GM21786 (cell line): ENCODE measurements at regions not wholly inside any gene's neighbourhood (a gene's known extent, or its start where the extent isn't known, plus 50 kb on each side); places are given as distances from the start of the nearest gene placed in this dataset.
"Not testable (repeated sequence)": the region's sequence is repeated elsewhere in the genome, so short reads cannot be mapped to it uniquely, and the experiment has no call there.

Source experiments
- ATAC-seq: cut with Tn5 transposase; IDR thresholded peaks from one replicate; pipeline ENCODE4 v1.9.1; 2021; ENCODE audit not compliant: unreplicated experiment

DNA sequence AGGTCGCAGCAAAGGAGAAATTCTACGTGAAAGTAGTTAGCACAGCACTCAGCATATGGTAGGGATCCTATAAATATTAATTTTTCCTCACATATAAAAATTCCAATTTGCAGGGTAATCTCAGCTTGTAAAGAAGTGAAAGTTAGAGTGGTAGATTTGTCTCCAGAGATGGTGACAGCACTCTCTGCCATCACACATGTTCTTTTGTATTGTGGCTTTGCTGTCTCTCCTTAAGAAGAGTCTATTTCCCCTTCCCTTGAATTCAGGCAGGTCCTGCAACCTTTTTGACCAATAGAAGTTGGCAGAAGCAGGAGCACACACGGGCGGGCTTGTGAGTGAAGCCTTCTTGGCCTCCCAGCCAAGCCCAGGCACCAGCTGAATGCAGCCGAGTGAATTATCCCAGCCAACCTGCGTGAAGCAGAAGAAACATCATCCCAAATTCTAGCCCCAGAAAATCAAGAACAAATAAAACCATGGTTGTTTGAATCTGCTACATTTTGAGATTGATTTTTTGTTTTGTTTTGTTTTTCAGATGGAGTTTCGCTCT is 107.8 kb upstream of the COPS8 start:
- ATAC-seq, result no peak

DNA sequence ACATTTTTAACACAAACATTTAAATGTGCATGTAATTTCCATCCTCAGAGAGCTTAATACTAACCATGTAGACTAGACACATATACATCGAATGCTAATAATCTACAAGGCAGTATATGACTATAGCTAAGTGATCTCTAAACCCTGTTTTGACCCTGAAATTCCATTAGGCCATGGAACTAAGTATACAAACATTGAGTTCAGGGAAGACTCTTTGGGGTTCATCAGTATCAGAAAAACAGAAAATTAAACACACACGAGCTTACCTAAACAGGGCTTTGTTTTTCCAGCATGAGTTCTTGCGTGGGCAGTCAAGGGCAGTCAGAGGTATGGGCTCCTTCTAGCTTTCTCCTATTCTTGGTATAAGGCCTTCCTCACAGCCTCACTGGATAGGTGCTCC is 106.0 kb upstream of the COPS8 start:
- ATAC-seq, result no peak

DNA sequence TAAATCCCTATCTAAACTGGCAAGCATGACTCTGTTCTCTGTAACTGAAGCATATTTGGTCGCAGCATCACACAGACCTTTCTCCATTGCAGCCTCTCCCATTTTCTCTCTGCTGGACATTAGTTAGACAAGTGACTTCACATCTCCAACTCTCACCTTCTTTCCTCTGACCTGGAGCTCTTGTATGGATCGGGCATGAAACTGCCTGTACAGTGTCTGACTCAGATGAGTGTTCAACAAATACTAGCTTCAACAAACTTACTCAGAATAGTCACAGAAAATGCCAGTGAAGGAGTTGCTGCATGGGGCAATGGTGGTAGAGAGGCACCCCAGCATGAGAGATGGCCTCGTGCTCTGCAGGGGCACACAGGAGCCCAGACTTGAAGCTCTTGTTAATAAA is 104.7 kb upstream of the COPS8 start:
- ATAC-seq, result no peak

DNA sequence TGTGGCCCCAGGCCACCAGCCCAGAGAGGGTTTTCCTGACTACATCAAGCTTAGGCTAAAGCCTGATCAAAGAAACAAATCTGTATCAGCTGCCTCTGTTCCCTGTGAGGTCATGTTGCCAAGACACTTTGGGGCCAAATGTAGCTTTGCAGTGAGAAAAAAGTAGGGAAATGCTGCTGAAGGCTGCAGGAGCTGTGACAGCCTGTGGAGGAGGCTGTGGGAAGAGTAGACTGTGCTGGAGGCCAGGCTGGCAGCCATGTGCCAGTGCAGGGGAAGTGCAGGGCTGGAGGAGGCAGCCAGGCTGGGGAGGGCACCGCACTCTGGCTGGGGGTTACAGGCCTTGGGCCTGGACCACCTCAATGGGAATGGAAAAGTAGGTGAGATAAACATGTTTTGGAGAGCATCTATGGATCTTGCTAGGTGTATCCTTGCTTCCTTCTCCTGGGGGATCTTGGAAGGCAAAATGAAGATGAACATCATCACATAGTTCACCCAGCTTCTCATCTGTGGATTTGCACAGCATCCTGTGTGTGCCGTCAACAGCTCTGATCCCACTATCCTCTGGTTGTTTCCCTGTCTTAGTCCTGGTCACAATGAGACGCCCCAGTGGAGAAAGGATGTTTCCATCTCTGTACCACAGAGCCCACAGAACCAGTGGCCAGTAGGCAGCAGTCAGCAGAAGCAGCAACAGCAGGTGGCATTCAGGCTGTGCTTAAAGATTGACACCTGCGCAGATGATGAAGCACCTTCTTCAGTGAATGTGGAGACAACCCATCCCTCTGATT is 103.8 kb upstream of the COPS8 start:
- ATAC-seq, result no peak

DNA sequence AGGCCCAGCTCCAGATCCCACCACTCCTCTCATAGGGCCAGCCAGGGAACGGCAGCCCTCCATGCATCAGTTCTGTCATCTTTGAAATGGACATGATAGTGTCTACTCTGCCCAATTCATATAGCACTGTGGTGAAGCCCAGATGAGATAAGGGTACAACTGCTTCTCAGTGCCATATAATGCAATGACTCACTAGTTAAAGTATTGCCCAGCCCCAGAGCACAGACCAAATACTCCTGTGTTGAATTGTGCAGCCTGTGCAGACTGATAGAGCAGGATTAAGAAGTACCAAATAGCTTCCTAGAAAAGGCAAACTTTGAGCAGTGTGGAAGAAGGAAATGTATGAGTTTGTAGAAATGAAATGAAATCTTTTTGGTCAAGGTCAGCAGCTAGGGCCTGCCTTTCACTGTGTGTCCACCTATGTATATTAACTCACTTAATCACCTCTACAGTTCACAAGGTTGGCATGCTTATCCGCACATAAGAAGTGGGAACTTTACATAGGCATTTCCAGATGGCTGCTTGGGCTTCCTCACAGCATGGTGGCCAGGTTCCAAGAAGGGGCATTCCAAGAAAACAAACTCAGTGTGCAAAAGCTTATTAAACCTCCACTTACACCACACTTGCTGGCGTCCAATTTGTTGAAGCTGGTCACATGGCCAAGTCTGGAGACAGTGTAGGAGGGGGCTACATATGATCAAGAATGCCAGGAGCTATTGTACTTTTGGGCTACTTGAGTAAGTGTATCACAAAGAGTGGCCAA is 102.8 kb upstream of the COPS8 start:
- ATAC-seq, result no peak

DNA sequence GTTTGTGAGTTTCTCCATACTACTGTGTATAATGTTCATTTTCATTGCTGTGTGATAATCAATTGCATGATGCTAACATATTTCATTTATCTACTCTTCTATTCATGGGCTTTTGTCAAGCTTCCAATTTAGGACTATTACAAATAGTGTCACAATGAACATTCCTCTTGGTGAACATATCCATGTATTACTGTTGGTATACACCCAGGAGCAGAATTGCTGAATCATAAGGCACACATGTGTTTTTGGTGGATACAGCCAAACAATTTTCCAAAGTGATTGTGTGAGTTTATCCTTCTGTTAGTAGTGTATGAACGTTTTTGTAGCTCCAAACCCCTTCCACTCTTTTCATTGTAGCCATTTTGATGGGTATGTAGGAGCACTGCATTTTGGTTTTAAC is 101.6 kb upstream of the COPS8 start:
- no peak for ATAC-seq

DNA sequence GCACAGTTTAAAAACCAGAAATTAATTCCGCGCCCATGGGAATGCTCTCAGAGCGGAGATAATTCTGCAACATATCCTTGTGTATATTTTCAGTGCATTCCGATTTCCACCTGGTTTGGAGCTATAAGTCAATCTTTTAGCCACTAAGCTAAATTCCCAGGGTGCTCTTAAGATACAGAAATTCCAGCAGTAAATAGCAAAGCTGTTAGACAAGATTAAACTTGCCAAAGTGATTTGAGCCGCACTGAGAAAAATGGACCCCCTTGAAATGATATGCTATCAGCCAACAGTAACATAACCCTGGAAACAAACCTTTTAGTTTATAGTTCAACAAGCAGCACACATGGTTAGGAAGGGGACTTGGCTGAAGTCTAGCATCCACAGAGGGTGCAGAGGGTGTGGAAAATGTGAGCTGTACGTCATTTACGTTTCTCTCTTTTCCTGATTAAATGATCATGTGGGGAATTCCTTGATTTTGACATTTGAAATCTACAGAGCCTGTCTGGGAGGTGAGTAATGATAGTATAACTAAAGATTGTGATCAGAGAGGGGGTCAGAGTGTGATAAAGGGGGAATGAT is 99.8 kb upstream of the COPS8 start:
- ATAC-seq, result no peak

DNA sequence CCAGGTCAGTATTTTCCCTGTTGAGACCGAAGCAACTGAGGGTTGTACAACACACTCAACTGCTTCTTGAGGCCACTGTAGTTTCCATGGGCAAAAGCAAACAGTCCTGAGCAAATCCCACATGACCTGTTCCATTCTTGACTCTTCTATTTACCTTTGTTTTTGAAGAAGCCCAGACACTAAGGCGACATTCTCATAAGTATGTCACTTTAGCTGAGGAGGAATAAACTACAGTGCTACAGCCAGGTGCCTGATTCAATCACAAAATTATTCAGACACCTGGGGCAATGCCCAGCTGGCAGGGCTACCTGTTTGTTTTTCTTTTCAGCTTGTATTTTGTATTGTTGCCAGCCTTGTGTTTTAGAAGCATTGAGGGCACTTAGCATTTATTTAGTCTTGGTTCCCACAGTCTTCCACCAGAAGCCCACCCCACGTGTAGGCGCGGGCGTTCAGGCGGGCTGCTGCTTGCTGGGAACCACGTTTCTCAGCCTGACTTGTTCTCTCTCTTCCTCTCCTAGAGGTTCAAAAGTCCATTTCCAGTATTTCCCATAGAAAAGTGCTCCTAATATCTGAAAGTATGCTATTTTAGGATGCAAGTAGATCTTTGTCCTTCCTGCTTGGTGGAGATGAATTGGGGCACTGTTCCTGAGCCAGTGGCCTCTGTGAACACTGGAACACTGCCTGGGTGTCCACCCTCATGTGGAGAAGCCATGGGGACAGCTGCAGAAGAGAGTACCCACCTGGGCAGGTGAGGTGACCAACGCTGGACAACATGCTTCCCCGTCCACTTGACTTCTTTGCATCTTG is 99.0 kb upstream of the COPS8 start:
- ATAC-seq, result no peak

DNA sequence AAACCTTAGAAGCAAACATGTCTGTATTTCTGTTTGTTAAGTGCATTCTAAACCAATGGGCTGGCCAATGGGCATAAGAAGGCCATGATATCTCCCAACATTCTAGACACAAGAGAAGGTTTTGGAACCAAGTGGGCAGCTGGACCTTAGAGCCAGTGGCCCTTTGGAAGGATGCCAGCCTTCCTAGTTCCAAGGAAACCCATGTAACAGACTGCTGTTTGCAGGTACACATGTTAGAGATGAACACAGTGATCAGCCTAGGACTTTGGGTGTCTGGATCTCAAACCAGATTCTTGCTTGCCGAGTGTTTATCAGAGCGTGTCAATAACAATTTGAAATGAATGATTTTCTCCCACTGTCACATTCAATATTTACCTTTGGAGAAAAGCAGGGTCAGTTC is 97.5 kb upstream of the COPS8 start:
- ATAC-seq, result no peak

DNA sequence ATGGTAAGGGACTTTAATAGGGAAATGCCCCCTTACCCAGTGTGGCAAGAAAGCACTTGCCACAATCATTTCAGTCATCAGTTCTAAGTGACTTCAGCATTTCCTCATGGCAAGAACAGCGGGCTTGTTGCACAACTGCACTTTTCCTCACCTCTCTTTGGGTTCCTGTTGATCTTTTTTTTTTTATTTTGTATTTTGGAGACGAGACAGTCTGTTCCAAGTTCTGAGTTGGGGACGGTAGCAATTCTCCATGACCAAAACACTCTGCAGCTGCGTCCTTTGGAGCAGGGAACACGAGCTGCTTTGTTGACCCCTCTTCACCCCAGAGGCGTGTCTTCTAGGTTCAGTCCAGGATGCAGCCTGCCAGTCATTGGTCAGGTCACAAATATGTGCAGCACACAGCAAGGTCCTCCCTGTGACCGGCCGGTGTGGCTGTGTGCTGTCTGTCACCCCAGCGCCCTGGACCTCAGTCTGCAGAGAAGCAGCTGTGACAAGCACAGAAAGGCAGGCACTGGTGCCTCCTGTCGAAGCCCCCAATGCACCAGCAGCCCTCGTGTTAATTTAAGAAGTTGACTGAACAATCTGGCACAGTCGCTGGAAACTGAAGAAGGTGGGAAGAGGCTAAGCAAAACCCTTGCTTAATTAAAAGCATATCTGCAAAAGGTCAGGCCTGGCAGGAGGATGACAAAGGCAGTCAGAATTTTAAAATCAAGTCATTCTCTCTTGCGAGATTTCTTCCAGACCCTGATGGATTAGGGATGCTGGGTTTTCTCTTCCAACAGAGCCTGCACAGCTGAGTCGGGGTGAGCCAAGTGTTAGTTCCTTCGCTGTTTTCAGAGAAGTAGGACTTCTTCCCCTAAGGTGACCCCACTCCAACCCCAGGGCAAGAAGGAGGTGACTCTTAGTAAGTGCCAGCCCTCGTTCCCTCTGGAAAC is 96.7 kb upstream of the COPS8 start:
- ATAC-seq, result no peak

DNA sequence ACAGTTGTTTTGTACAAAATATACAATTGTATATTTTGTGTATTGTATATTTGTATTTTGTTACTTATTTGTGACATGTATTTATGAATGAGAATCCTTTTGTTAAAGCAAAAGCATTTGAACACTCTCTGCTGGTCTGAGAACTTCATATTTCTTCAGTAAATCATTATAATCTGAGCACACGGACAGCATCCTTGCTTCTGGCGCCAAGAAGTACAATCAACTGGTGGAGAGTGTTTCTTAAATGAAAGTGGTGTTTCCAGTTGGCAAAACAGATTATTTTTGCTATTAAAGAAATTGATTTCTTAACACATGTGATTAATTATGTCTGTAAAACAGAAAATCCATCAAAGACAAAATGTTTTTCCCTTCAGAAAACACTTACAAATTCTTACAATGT is 95.1 kb upstream of the COPS8 start:
- no peak for ATAC-seq

DNA sequence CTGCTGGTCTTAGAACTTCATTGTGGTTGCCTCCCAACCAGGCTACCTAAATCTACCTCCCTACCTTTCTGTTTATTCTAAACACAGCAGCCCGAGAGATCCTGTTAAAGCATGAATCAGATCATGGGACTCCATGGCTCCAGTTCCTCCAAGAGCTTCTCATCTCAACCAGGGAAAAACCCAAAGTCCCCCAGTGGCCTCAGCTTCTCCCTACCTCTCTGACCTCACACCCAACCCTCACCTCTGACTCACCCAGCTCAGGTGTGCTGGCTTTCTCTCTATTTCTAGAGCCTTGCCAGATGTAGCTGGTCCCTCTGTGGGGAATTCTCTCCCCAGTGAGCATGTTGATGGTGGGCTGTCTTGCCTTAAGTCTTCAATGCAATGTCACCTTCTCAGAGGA is 93.8 kb upstream of the COPS8 start:
- ATAC-seq, result no peak

DNA sequence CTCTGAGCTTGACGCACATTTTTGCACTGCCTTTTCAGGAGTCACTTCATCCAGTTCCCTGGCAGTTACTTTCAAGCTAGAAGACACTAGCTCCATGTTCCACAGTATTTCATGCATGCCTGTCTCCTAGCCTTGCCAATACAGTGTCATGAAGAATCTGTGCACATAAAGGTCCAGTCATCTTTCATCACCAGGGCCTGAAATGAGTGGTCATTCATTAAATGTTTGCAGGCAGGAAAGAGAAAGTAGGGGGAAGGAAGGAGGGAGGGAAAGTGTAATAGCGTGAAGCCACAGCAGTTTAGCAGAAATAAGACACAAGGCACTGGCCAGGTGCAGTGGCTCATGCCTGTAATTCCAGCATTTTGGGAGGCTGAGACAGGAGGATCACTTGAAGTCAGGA is 92.4 kb upstream of the COPS8 start:
- no peak for ATAC-seq

DNA sequence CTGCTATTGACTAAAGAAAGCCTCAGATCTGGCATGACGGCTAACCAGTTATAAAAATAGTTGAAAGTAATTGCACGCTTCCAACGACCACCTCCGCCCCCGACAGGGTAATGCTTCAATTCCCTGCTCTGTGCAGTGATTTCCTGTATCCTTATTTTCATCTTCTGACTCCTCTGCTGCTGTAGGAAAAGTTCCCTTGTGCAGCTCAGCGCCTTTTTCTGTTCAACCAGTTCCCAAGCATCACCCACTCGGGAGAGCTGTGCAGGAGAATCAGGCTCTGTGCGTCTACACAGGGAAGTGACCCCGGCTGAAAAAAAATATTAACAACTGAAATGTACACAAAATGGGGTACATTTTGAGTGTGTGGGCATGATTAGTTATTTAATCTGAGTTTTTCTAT is 91.3 kb upstream of the COPS8 start:
- no peak for ATAC-seq

DNA sequence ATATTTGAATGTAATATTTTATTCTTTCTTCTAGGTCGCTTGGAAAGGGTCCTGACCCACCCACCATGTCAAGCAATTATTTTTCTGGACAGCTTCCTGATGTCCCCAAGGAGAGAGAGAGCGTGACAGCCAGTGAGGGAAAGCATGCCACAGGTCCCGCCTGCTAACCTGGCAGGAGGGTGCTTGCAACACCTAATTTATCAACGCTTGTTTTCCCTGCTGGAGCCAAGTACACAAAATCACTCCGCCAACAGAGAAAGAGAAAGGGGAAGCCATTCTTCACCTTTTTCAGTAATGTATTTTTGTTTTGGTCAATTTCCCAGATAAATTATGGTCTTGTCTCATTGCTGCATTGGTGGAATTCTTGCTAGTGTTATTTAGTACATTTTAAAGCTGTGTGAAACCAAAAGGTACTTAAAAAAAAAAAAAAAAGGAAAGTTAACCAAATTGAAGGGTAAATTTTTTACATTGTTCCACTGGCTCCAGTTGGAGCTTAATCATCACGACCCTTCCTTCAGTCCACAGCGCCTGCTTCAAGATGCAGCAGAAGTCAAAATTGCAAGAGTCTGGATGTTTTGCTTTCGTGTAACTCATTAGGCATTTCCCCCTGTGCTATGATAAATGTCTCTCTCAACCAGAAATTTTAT is 88.5 kb upstream of the COPS8 start:
- ATAC-seq, result no peak

DNA sequence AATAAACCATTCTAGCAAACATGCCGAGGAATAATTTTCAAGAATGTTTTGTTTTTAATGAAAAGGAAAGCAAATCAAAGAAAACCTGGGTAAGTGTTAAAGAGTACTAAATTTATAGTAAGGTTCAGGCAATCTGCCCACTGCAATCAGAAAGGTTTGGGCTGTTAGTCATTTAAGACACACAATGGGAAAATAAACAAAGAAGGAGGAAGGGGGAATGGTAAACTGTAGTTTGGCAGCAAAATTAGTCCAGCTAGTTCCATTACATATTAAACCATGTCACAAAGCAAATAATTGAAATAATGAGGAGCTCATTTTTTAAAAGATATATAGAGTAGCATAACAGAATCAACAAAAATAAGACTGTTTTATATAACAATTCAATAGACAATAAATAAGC is 87.5 kb upstream of the COPS8 start:
- ATAC-seq, result no peak

DNA sequence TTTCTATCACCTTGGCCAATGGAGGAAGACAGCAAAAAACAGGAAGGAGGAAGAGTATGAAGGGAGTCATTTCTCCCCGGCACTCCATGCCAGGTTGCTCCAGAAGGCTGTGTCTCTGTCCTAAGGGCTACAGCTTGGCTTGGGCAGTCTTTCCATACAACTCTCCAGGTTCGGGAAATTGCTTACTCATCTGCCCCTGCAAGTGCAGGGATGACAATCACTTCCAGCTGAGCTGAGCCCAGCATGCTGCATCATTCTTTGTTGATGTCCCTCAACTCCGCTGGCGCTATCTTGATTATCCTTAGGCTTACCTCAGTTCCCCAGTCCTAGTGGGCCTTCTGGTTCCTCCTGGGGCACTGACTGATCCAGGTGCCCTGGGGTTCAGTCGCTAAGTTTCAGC is 86.9 kb upstream of the COPS8 start:
- no peak for ATAC-seq

DNA sequence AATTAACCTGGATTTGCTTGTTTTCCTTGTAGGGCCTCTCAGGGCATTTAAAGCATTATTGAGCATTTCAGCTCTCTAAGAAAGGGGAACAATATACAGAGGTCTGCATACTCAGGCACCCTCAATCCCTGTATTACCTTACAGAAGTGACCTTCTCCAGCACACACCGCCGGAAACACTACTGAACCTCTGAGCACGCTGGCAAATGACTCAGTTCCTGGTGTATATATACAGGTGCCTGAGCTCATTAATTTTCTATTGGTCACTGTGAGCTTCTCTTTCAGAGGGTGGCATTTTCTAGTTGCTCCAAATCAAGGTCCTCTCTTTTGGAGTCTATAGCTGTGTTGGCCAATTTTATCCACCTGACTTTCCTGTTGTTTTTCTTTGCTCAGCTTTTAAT is 85.2 kb upstream of the COPS8 start:
- no peak for ATAC-seq

DNA sequence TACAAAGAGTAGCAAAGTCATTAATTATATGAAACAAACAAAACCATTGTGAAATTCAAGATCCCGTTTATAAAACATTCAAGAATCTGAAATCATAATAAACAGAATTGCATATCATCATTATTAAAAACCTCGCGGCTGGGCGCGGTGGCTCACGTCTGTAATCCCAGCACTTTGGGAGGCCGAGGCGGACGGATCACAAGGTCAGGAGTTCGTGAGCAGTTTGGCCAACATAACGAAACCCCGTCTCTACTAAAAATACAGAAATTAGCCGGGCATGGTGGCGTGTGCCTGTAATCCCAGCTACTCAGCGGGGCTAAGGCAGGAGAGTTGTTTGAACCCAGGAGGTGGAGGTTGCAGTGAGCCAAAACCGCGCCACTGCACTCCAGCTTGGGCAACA is 80.3 kb upstream of the COPS8 start:
- not testable (repeated sequence) for ATAC-seq
